ENCODE measurements at regions not wholly inside any gene's neighbourhood (a gene's known extent, or its start where the extent isn't known, plus 50 kb on each side); places are given as distances from the start of the nearest gene placed in this dataset.

DNA sequence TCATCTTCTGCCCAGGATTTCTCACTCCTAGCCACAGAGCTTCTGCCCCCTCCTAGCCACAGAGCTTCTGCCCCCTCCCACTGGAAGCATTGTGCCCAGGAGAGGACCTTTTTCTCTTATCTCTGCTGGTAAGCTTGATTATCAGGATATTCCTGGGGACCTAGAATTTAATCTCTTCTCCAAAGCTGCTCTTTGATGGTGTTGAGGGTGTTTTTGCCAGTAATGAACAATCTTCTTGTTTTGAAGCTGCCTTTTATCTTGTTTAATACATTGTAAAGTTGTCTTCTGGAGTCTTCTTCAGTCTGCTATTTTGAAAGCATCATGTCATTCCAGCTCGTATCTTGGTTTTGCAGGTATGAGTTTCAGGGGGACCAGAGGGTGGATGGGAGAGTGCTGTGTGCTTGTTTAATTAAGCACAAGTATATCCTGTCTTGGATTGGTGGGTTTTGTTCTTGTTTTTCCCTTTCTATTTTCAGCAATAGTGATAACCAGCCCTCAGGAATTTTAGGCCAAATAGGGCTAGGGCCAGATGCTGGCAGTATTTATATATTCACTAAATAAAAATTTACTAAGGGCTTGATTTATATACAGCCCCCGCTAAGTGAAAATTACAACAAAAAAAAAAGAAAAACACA is 214.0 kb upstream of the DMRT1 start:
- Histone ChIP-seq H4K20me1 (ENCODE audit: insufficient read depth, low read length) (no peaks in the 10 kb centered on the region), H3K9ac (ENCODE audit: low read depth, low read length) (no peak overlapping the region), H2BK120ac (ENCODE audit: low read depth, low read length) (peak overlapping the region; percentile 58; the same call in 1 of the 2 replicates), H3K9me3 (ENCODE audit: control insufficient read depth, insufficient read depth, low read length) (no peaks in the 10 kb centered on the region), H3K27me3 (ENCODE audit: control insufficient read depth, insufficient read depth, low read length) (no peaks in the 10 kb centered on the region), H3K18ac (ENCODE audit: low read depth, low read length) (peak overlapping the region; percentile 54; the same call in 1 of the 2 replicates), H2AK5ac (ENCODE audit: low read depth, low read length) (no peak overlapping the region), H3K79me1 (ENCODE audit: low read depth in 1 of 2, low read length in 2 of 2) (no peaks in the 10 kb centered on the region), H3K27ac (ENCODE audit: insufficient read depth, low read length) (no peak overlapping the region), H3K4me1 (ENCODE audit: control insufficient read depth, insufficient read depth, low read length) (peaks cover 13% of the 10 kb centered on the region), H2AK9ac (replicated peaks; ENCODE audit: low read depth, low read length, poor library complexity) (peak overlapping the region; percentile 71), H2BK15ac (ENCODE audit: low read depth, low read length) (peak overlapping the region; percentile 23; the same call in 1 of the 3 replicates), H3K36me3 (ENCODE audit: control insufficient read depth, insufficient read depth, low read length) (no peaks in the 10 kb centered on the region), H2BK20ac (ENCODE audit: low read depth, low read length) (peak overlapping the region; percentile 50; the same call in 1 of the 2 replicates), H3K14ac (replicated peaks; ENCODE audit: low read depth, low read length) (peak overlapping the region; percentile 19; the same call in 1 of the 2 replicates), H4K5ac (ENCODE audit: low read depth, low read length) (no peak overlapping the region), H2BK5ac (ENCODE audit: low read depth, low read length, poor library complexity, severe bottlenecking) (no peak overlapping the region), H3K4me2 (ENCODE audit: low read depth, low read length) (no peak overlapping the region), H3K23ac (ENCODE audit: low read depth, low read length) (no peak overlapping the region), H4K8ac (ENCODE audit: low read depth in 2 of 2, low read length in 2 of 2) (peak overlapping the region in 1 of 2 experiments; percentile 40; a peak in 1 of 4 replicates), H3K56ac (ENCODE audit: extremely low read depth, insufficient read depth, low read length) (no peak overlapping the region), H3K4ac (ENCODE audit: low read depth, low read length) (peak overlapping the region; percentile 45), H2AFZ (replicated peaks; ENCODE audit: low read length, poor library complexity) (no peak overlapping the region), H3K9me1 (ENCODE audit: insufficient read depth, low read length) (0 out of 2 replicates have a peak, but pooled peaks cover 2% of the 10 kb centered on the region), H4K91ac (ENCODE audit: insufficient read depth, low read depth, low read length) (no peak overlapping the region), H3K4me3 (ENCODE audit: insufficient read depth, low read depth, low read length) (no peak overlapping the region)
- ATAC-seq (ENCODE audit: low read depth), result peak; percentile 44; the same call in 1 of the 2 replicates
- TF ChIP-seq MAFK (IDR thresholded peaks at IDR 0.05; ENCODE audit: low read depth, low read length) (no peak), RFX5 (IDR thresholded peaks at IDR 0.05; ENCODE audit: low read depth, low read length) (no peak), CHD1 (IDR thresholded peaks at IDR 0.05; ENCODE audit: low read depth, low read length) (no peak)
- TF ChIP-seq, protein P1, sequence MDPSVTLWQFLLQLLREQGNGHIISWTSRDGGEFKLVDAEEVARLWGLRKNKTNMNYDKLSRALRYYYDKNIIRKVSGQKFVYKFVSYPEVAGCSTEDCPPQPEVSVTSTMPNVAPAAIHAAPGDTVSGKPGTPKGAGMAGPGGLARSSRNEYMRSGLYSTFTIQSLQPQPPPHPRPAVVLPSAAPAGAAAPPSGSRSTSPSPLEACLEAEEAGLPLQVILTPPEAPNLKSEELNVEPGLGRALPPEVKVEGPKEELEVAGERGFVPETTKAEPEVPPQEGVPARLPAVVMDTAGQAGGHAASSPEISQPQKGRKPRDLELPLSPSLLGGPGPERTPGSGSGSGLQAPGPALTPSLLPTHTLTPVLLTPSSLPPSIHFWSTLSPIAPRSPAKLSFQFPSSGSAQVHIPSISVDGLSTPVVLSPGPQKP (IDR thresholded peaks at IDR 0.05; ENCODE audit: borderline replicate concordance, low read depth, low read length), result no peak
- no TSS peak for BruUV-seq (replicated peaks)
- dilution Hi-C loops (cut with HindIII; ENCODE audit: low sequenced_read_pairs, unreplicated experiment), result no loop called here
- intact Hi-C loops (cut with micrococcal nuclease), result no loop called here
- in situ Hi-C loops (cut with MboI; ENCODE audit: low sequenced_read_pairs), result no loop called here
- 80% methylated on average over 1 of the region's 2 CpGs; no CpG with 5 or more reads in 1 of the 2 experiments for WGBS, 2 experiments (ENCODE audit: extremely low coverage in 2 of 2, insufficient read length in 1 of 2)
- peak; percentile 22 for DNase-seq
- ChIA-PET CTCF (interaction anchor here (0.6 to 2.1 kb wide), 3 partner anchors 120 to 251 kb away, joined by 4 to 8 read pairs (median 6); no protein-coding TSS in a partner anchor), POLR2A (ENCODE audit: unreplicated experiment) (interaction anchor here (0.5 kb wide), 1 partner anchor 1757 kb away, joined by 3 read pairs; no protein-coding TSS in a partner anchor)

Data from IMR-90 (cell line).